Omental fat pad (tissue), 3 donors: ENCODE measurements at regions not wholly inside any gene's neighbourhood (a gene's known extent, or its start where the extent isn't known, plus 50 kb on each side); places are given as distances from the start of the nearest gene placed in this dataset.

ENCODE experiments used
- ATAC-seq: fragments of 150-250 bp; one replicate; pipeline ENCODE4 v1.9.1; 2016; ENCODE audit warnings: mild to moderate bottlenecking, moderate library complexity; ENCODE audit not compliant: low FRiP score
- DNase-seq: peaks from one replicate; pipeline ENCODE4 v3.0.0-alpha.2; 2019; ENCODE audit warnings: low spot score
- CTCF ChIP-seq, 3 donors: fragments of 450-650 bp; IDR thresholded peaks; one replicate each; pipeline ENCODE4 v1.5.1; 2016 to 2017; ENCODE audit warnings: antibody characterized with exemption in 3 of 3, mild to moderate bottlenecking in 3 of 3, moderate library complexity in 2 of 3

- TF ChIP-seq CTCF (IDR thresholded peaks at IDR 0.05) = no peak
- ATAC-seq (no peak), DNase-seq (no peak)
Measured at GRCh38 chr15:31498329-31498728, 171.7 kb downstream of the KLF13 start.

- ATAC-seq (no peak), DNase-seq (no peak)
- no peak for TF ChIP-seq CTCF (IDR thresholded peaks at IDR 0.05)
Measured at GRCh38 chr15:31498756-31499155, 172.1 kb downstream of the KLF13 start.

- DNase-seq (no peak), ATAC-seq (no peak)
- no peak for TF ChIP-seq CTCF (IDR thresholded peaks at IDR 0.05)
Measured at GRCh38 chr15:31499236-31499952, 172.8 kb downstream of the KLF13 start.

GRCh38 chr15:31499953-31500765 is 173.5 kb downstream of the KLF13 start:
- DNase-seq (no peak), ATAC-seq (no peak)
- no peak for TF ChIP-seq CTCF (IDR thresholded peaks at IDR 0.05)

GRCh38 chr15:31500766-31501449 is 174.3 kb downstream of the KLF13 start:
- TF ChIP-seq CTCF (IDR thresholded peaks at IDR 0.05) = no peak
- no peak for ATAC-seq
- DNase-seq = no peak

GRCh38 chr15:31501536-31502157 is 175.0 kb downstream of the KLF13 start:
- DNase-seq (no peak), ATAC-seq (no peak)
- no peak for TF ChIP-seq CTCF (IDR thresholded peaks at IDR 0.05)
